GM18502 (cell line): ENCODE measurements at regions not wholly inside any gene's neighbourhood (a gene's known extent, or its start where the extent isn't known, plus 50 kb on each side); places are given as distances from the start of the nearest gene placed in this dataset.

Source experiments
- ATAC-seq: cut with Tn5 transposase; IDR thresholded peaks from one replicate; pipeline ENCODE4 v1.9.1; 2021; ENCODE audit warnings: mild to moderate bottlenecking; ENCODE audit not compliant: unreplicated experiment, poor library complexity

DNA sequence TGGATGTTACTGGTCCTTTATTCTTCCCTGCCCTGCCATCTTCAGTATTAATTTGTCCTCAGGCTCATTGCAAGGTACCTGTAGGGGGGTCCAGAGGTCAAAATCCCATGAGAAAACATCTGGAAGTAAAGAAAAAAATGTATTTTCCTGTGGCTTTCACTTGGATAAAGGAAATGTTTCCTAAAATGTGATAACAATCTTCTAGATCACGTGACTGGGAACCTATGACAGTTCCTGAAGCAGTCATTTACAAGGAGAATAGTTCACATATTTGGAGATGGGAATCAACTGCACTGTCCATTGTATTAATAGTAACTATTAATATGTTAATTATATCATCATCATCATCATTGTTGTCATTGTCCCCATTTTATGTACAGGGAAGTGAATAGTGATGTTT, 915.1 kb upstream of the EEF2KMT start:
- no peak for ATAC-seq

DNA sequence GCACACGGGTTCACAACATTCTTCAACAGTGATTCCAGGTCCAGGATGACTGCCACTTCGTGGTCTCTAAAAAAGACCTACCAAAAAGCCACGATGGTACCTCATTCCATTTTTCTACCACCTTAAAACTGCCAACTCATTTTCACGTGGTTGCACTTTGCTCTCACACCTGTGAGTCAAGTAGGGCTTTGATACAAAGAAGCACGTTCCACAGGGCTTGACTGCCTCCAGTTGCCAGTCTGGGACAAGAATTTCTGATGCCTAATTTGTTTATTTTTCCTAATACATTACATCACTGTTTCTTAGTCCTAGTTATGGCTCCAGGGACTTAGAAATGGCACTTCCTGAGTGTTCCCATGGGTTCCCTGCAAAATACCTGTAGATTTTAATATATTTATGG, 911.6 kb upstream of the EEF2KMT start:
- no peak for ATAC-seq

DNA sequence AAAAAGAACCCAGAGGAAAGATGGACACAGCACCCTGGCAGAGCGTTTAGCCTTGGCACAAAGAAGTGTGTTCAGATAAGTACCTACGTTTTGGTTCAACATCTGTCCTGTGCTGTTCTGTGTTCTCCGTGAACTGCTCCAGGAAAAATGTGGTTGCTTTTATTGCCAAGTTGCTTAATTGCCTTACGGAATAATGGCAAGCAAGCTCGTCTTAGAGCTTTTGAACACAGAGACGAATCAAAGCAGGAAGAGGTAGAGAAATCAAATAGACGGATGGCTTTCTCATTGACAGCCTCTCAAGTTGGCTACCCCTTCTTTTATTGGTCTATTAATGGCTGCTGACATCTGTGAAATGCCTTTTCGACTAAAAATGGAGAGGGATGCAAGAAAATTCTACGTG, 911.1 kb upstream of the EEF2KMT start:
- no peak for ATAC-seq

DNA sequence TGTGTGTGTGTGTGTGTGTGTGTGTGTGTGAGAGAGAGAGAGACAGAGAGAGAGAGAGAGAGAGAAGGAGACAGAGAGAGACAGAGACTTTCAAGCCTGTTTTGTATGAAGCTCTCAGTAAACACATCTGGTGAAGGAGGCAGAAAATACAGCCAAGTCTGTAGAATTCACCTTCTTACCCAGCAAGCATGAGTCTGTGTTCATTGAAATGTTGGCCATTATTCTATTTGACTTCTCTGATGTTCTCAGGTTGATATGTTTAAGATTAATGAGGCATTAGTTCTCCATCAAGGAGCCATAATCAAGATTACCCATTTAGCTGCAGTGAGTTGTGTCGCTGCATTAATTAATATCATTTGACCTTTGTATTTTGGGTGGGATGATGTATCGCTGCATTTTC, 895.8 kb upstream of the EEF2KMT start:
- no peak for ATAC-seq

DNA sequence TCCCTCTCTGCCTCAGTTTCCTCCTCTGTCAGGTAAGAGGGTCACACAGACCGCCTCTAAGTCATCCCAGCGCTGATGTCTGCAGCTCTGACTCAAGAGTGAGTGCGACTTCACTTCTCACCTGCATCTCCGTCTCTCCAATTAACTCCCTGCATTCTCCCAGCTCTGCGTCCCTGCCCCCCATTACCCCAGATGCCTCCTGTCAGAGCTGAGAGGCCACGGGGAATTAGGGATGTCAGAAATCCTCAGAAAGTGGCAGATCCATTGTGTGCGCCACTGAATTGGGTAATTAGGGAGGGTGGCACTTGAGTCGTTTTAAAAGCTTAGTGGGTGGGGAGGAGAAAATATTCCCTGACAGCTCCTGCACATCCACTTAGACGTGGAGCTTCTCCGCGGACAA, 885.4 kb upstream of the EEF2KMT start:
- no peak for ATAC-seq

DNA sequence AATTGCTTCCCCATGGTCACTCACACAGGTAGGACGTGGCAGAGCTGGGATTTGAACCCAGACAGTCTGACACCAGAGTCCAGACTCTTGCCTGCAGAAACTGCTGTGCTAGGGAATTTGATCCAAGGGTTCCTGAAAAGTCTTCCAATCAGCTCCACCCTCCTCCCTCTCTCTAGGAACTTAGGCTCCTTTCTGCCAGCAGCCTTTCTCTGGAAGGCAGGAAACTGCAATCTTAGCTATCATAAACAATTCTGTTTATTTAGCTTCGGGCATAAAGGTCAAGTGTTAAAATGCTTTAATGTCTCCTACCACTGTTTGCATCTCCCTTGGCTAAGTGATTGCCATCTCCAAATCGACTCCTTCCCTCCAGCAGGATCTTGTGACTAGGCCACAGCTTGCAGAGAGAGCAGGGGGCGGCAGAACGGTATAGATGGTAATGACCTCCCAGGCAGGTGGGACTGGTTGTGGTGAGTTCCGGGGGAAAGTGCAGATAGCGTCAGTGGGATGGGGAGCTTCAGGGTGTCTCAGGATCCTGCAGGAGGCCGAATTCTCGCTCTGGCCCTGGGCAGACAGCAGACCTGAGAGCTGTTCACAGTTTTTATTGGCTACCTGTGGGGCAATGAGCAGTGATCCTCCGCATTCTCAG, 882.4 kb upstream of the EEF2KMT start:
- ATAC-seq, result no peak

DNA sequence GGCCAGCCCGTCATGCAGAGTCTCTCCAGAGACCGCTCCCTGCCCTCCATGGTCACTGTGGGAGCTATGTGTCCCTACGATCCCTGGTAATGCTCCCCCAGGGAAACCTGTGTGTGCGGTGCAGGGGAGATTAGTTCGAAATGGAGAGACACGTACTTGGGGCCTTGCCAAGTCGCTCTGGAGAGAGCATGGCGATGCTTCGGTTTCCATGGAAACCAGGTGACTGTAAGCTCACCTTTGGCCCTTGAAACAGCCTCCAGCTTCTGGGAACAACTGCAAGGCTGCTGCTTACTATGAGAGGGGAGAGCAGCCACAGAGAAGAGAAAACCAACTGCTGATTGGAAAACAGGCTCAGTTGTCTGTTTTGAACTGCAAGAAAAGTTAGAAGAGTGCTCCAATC, 879.7 kb upstream of the EEF2KMT start:
- no peak for ATAC-seq

DNA sequence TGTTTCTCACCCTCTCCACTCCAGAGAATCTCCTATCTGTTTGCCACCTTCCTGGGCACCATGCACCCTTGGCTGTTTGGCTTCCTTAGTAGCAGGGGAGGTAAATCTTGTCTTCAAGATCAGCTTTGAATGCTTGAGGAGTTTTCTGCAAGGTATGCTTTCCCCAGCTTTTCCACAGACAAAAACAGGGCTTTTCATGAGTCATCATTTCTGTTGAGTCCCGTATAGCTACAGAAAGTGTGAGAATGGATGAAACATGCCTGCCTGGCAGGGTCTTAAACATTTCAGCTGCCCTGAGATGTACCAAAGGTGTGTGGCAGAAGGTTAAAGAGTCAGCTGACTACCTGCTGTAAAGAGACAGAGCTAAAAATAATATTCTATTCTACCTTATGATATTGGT, 875.2 kb upstream of the EEF2KMT start:
- ATAC-seq, result no peak

DNA sequence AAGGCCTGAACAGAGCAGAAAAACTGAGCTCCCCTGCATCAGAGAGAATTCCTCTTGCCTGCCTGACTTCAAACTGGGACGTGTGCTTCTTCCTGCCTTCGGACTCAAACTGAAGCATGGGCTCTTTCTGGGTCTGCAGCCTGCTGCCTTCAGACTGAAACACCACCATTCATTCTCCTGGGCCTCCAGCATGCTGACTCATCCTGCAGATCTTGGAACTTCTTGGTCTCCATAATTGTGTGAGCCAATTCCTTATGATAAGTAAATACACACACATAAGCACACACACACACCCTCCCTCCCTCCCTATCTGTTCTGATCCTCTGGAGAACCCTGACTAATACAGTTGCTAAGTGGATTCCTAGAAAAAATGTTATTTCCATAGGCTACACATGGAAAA, 874.3 kb upstream of the EEF2KMT start:
- ATAC-seq, result no peak

DNA sequence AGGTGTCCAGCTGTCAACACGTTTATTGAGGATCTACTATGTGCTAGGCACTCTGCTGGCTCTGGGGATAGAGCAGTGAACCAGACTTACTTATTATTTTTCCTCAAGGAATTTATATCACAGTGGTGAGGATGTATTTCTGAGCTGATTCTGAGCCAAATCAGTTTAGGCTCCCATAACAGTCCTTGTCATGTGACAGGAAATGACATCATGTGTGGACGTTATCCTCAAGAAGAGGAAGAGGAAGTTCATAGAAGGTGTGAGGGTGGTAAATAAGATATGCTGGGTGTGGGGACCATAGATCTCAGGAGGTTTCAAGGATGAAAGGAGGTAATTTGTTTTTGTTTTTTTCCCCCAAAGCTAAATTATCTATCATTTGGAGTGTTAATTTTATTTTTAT, 873.5 kb upstream of the EEF2KMT start:
- ATAC-seq, result no peak

DNA sequence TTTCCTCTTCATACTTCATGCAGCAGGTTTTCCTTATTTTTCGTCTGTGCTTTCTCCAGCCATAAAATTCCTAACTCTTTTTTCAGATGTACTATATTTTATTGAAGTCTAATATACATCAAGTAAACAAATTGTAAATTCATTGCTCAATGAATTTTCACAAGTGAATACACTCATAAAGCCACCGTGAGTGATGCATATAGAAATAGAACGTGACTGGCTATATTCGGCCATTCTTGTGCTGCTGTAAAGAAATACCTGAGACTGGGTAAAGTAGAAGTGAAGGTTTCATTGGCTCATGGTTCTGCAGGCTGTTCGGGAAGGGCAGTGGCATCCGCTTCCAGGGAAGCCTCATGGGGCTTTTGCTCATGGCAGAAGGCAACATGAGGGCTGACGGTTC, 868.4 kb upstream of the EEF2KMT start:
- ATAC-seq, result no peak

DNA sequence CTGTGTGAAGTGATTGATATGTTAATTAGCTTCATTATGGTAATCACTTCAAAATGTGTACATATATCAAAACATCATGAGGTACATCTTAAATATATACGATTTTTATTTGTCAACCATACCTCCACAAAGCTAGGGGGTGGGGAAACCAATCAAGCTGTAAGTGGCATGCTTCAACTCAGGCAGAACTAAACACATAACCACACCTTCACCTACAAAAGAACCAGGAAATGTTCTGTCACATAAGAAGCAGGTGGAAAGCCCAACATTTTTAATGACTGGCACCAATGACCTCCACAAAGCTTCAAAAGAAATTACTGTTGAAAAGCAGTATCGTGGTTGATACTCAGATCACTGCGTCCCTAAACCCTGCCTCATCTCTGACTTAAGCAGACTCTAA, 867.7 kb upstream of the EEF2KMT start:
- ATAC-seq, result no peak

DNA sequence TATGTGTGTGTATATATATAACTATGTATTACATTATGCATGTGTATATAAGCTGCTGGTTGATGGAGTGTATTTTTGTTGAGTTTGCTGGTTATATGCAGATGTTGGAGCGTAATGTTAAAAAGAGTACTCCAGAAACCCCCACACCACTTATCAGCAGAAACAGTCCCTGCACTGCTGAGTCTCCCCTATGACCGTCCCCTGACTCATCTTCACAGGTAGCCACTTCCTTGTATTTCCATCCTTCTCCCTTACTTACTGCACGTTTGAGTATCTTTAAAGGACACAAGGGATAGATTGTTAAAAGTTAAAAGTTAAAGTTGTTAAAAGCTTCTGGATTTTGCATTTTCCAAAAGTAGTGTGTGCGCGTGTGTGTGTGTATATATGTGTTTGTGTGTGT, 853.9 kb upstream of the EEF2KMT start:
- ATAC-seq, result no peak

DNA sequence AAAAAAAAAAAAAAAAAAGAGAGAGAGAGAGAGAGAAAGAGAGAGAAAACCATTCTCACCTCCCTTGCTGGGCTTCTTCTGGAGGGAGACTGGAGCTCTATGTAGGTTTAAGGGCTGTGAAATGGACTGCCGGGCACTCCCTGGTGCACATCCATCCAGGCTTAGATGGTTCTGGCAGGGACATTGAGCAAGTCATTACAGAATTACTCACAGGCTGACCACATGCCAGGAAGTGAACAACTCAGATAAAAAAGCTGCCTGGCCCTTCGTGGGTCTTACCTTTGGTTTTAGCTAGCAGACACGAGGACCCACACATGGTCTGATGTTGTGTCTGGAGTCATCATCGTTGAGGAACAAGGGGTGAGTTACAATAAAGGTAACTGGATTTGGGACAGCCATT, 847.4 kb upstream of the EEF2KMT start:
- no peak for ATAC-seq

DNA sequence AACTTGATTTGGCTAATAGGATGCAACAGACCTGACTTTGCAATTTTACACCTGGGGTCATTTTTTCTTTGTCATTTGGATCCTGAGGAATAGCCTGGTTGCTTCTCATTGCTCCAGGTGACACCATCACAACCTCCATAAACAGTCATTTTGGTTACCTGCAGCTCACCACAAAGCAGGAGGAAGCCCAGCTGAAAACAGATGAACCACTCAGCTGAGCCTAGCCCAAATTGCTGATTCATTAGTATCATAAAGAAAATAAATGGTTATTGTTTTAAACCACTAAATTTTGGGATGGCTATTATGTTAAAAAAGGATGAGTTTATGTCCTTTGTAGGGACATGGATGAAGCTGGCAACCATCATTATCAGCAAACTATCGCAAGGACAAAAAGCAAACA, 841.0 kb upstream of the EEF2KMT start:
- no peak for ATAC-seq

DNA sequence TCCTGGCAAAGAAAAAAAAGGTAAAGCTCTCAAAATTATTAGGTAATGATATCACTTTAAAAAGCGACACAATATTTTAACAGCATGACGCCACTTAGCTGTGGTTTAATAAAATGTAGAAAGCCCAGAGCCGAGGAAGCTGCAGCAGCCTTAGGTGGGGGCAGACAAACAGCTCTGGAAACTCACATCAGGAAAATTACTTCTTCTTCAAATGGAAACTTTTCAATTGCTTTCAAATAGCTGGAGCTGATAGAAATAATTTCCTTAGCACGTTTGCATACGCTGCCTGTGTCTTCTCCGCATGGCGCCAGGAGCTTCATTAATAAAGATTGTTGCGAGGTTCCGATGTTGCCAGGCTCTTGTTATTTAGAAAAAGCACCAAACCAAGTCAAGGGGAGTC, 835.3 kb upstream of the EEF2KMT start:
- no peak for ATAC-seq

DNA sequence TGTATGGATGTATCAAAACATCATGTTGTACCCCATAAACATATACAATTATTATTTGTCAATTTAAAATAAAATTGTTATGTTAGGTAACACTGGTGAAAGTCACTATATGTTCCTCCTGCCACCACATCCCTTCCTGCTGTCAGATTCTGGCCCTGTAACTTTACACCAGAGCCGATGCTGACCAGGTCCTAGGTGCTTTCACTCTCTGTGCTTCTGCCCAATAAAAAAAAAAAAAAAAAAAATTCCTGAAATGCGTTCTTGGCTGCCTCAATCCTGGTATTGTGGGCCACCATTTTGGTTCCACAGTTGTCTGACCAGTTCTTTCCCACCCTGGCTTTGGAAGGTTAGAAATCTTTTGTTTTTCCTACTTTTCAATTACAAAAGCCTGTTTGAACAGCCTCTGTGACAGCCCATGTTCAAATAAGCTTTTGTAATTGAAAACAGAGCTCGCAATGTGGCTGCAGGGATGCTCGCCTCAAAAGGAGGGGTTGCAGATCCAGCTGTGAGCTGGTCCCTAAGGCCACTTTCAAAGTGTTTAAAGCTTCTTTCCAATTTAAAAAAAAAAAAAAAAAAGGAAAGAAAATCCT, 831.0 kb upstream of the EEF2KMT start:
- ATAC-seq, result no peak

DNA sequence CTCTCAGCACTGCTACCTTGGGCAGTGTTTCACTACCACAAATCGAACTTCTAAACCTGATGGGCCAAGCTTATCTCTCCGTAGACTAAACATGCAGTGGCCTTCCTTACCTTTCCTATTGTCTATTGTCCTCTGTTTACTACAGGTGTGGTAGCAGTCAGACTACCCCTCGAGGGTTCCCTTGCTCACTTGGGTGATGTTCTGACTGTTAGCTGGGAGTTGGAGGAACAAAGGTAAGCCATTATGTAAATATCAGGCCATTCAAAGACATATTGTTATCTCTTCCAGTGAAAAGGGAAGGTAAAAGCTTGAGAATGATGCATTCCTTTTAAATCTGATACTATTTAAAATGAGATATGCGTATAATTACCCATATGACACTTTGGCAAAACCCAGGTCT, 828.3 kb upstream of the EEF2KMT start:
- ATAC-seq, result no peak

DNA sequence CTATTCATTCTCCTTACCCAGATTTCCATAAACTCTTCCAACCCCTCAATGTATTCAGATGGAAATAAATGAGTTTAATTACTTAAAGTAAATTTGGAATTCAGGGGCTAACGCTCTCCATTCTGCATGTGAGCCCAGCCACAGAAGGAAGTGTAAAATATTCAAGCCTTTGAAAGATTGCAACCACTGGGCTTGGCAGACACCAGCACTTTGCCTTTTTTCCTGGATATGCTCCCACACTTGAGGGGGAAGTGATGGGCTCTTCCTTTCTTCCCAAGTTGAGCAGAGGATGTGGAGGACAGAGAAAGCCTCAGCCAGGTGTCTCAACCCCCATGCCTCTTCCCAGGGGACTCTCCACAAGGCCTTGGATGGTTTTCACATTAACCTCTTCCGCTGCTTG, 825.1 kb upstream of the EEF2KMT start:
- ATAC-seq, result no peak

DNA sequence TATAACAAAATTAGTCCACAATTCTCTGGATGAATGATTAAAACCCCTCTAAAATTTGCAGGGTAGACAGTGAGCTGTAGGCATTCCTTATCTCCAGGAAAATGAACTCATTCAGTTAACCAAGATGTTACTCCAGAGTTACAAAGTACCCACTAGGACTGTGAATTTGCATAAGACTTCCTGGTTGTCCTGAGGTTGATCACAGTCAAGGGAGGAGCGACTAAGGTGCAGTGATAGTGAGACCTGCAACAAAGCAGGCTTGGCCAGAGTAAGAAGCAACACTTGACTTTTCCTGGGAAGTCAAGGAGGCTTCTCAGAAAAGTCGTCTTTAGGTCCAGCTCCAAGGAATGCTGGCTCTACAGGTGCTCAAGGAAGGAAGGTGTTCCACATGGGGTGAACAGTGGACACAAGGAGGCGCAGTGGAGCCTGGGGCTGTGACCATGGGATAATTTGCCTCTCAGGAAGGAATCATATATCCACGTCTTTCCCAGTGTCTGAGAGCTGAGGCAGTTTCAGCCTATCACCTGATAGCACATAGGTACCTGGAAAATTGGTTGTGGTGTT, 821.1 kb upstream of the EEF2KMT start:
- no peak for ATAC-seq

DNA sequence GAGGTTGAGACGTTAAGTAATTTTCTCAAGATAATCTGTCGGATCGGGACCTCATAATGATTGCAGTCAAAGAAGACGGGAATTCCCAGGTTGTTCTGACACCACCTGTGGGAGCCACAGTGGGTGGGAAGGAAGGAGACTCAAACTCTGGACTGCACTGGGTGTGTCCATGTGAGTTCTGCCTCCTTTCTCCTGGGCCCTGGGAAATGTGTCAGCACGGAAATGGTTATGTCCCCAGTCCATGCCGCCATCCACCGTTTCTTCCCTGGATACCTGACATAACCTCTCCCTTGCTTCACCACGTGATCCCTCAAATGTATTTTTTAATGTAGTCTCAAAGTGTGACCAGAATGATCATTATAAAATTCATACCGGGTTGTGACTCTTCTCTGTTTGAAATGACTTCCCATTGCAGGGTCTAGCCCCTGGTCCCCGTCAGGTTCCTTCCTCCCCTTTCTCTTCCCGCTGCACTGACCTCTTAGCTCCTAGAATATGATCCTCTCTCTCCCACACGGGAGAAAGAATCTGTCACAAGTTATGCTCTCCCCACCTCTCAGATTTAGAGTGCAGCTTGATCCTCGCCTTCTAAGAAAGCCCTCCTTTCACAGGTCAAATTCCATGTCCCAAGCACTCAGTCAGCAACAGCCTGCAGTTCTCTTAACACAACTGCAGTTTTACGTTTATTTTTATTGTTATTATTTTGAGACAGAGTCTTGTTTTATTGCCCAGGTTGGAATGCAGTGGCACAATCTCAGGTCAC, 820.0 kb upstream of the EEF2KMT start:
- no peak for ATAC-seq
